OCI-LY1 (cell line): ENCODE measurements at regions not wholly inside any gene's neighbourhood (a gene's known extent, or its start where the extent isn't known, plus 50 kb on each side); places are given as distances from the start of the nearest gene placed in this dataset.

Source experiments
- CTCF ChIP-seq: fragments of 200-600 bp; sonication (generic), shearing (Covaris generic); IDR thresholded peaks from 2 replicates; pipeline ENCODE4 v1.5.1; 2017; ENCODE audit warnings: mild to moderate bottlenecking, antibody characterized with exemption, low read length, moderate library complexity, mixed read lengths
- EZH2 ChIP-seq: fragments of 200-600 bp; sonication (generic), shearing (Covaris generic); IDR thresholded peaks from 2 replicates; pipeline ENCODE4 v1.8.0; 2017; ENCODE audit warnings: borderline replicate concordance, mixed run types, mild to moderate bottlenecking, antibody characterized with exemption, low read length, moderate library complexity, mixed read lengths

- no peak for TF ChIP-seq CTCF
- no peak for TF ChIP-seq EZH2
Observed at GRCh38 chr4:181529537-181529936, 713.7 kb upstream of the TENM3 start.
